ENCODE measurements at regions not wholly inside any gene's neighbourhood (a gene's known extent, or its start where the extent isn't known, plus 50 kb on each side); places are given as distances from the start of the nearest gene placed in this dataset.

- H3K4me1 ChIP-seq = peaks cover 0 to 16% (median 2%) of the 10 kb centered on the region in 4 donors
- no peaks in the 10 kb centered on the region for H3K9me3 ChIP-seq
- no peak overlapping the region for H3K27ac ChIP-seq
- 39 to 43% methylated on average over 2 of the region's 2 CpGs for WGBS, 2 donors
- DNase-seq (ENCODE audit: low spot score in 2 of 2) = no peak
- no peaks in the 10 kb centered on the region for H3K27me3 ChIP-seq
- TF ChIP-seq EP300 (IDR thresholded peaks at IDR 0.05) = no peak
- no peak for TF ChIP-seq POLR2A (IDR thresholded peaks at IDR 0.05)
- no peak for TF ChIP-seq CTCF (IDR thresholded peaks at IDR 0.05)
- H3K4me3 ChIP-seq = no peak overlapping the region
- no peaks in the 10 kb centered on the region for H3K36me3 ChIP-seq
These were observed 140.9 kb upstream of the MTNR1B start for GRCh38 chr11:92828556-92828955.

- no peak overlapping the region for H3K27ac ChIP-seq
- no peak overlapping the region for H3K4me3 ChIP-seq
- H3K27me3 ChIP-seq = no peaks in the 10 kb centered on the region
- H3K9me3 ChIP-seq = no peaks in the 10 kb centered on the region
- no peaks in the 10 kb centered on the region for H3K36me3 ChIP-seq
- no peak for TF ChIP-seq EP300 (IDR thresholded peaks at IDR 0.05)
- TF ChIP-seq POLR2A (IDR thresholded peaks at IDR 0.05) = no peak
- DNase-seq (ENCODE audit: low spot score in 2 of 2) = no peak
- 90 to 93% methylated on average over 3 of the region's 3 CpGs for WGBS, 2 donors
- H3K4me1 ChIP-seq = peaks cover 0 to 16% (median 2%) of the 10 kb centered on the region in 4 donors
These were observed 140.3 kb upstream of the MTNR1B start for GRCh38 chr11:92829121-92829520.

- H3K27me3 ChIP-seq = no peaks in the 10 kb centered on the region
- DNase-seq (ENCODE audit: low spot score in 2 of 2) = no peak
- no peaks in the 10 kb centered on the region for H3K36me3 ChIP-seq
- H3K4me1 ChIP-seq = peaks cover 0 to 16% (median 2%) of the 10 kb centered on the region in 4 donors
- TF ChIP-seq CTCF (IDR thresholded peaks at IDR 0.05) = no peak
- no peak for TF ChIP-seq POLR2A (IDR thresholded peaks at IDR 0.05)
- TF ChIP-seq EP300 (IDR thresholded peaks at IDR 0.05) = no peak
- H3K4me3 ChIP-seq = no peak overlapping the region
- no peak overlapping the region for H3K27ac ChIP-seq
- H3K9me3 ChIP-seq = no peaks in the 10 kb centered on the region
These were observed 139.8 kb upstream of the MTNR1B start for GRCh38 chr11:92829671-92830070.

GRCh38 chr11:92830377-92831155 is 138.9 kb upstream of the MTNR1B start:
- Histone ChIP-seq H3K27ac (no peak overlapping the region), H3K36me3 (no peaks in the 10 kb centered on the region), H3K4me3 (no peak overlapping the region), H3K27me3 (no peaks in the 10 kb centered on the region), H3K9me3 (no peaks in the 10 kb centered on the region), H3K4me1 (peaks cover 0 to 16% (median 2%) of the 10 kb centered on the region in 4 donors)
- no peak for TF ChIP-seq POLR2A (IDR thresholded peaks at IDR 0.05)
- no peak for TF ChIP-seq EP300 (IDR thresholded peaks at IDR 0.05)
- no peak for TF ChIP-seq CTCF (IDR thresholded peaks at IDR 0.05)
- DNase-seq (ENCODE audit: low spot score in 2 of 2) = no peak
- WGBS, 2 donors = 80 to 84% methylated on average over 5 of the region's 5 CpGs

GRCh38 chr11:92834296-92835020 is 135.0 kb upstream of the MTNR1B start:
- no peaks in the 10 kb centered on the region for H3K27me3 ChIP-seq
- DNase-seq (ENCODE audit: low spot score in 2 of 2) = no peak
- no peaks in the 10 kb centered on the region for H3K36me3 ChIP-seq
- H3K27ac ChIP-seq = no peak overlapping the region
- 60 to 75% methylated on average over 3 of the region's 3 CpGs for WGBS, 2 donors
- no peaks in the 10 kb centered on the region for H3K9me3 ChIP-seq
- TF ChIP-seq EP300 (IDR thresholded peaks at IDR 0.05) (no peak), CTCF (IDR thresholded peaks at IDR 0.05) (no peak), POLR2A (IDR thresholded peaks at IDR 0.05) (no peak)
- no peaks in the 10 kb centered on the region for H3K4me1 ChIP-seq
- H3K4me3 ChIP-seq = no peak overlapping the region
